ENCODE measurements at regions not wholly inside any gene's neighbourhood (a gene's known extent, or its start where the extent isn't known, plus 50 kb on each side); places are given as distances from the start of the nearest gene placed in this dataset.

- TF ChIP-seq, protein P1, sequence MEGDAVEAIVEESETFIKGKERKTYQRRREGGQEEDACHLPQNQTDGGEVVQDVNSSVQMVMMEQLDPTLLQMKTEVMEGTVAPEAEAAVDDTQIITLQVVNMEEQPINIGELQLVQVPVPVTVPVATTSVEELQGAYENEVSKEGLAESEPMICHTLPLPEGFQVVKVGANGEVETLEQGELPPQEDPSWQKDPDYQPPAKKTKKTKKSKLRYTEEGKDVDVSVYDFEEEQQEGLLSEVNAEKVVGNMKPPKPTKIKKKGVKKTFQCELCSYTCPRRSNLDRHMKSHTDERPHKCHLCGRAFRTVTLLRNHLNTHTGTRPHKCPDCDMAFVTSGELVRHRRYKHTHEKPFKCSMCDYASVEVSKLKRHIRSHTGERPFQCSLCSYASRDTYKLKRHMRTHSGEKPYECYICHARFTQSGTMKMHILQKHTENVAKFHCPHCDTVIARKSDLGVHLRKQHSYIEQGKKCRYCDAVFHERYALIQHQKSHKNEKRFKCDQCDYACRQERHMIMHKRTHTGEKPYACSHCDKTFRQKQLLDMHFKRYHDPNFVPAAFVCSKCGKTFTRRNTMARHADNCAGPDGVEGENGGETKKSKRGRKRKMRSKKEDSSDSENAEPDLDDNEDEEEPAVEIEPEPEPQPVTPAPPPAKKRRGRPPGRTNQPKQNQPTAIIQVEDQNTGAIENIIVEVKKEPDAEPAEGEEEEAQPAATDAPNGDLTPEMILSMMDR (IDR thresholded peaks at IDR 0.05) = no peak
- TF ChIP-seq POLR2A (IDR thresholded peaks at IDR 0.05) = no peak
Observed at GRCh38 chr13:61013796-61014195, 401.9 kb downstream of the PCDH20 start.

Measured in esophagus squamous epithelium (tissue), 4 donors.